PC-3 (cell line): ENCODE measurements at regions not wholly inside any gene's neighbourhood (a gene's known extent, or its start where the extent isn't known, plus 50 kb on each side); places are given as distances from the start of the nearest gene placed in this dataset.
A peak's percentile ranks its signal among the peaks of the same experiment; 100 is the strongest.

Experiments
- EZH2 ChIP-seq: fragments of 300-600 bp; sonication (generic); IDR thresholded peaks from one replicate; pipeline ENCODE4 v1.6.1; 2017; ENCODE audit warnings: antibody characterized with exemption, mild to moderate bottlenecking, low read length; ENCODE audit not compliant: unreplicated experiment
- TF ChIP-seq, protein P1 (sequence below): fragments of 300-600 bp; sonication (generic); conservative IDR thresholded peaks from 2 replicates; pipeline ENCODE4 v1.5.1; 2017; ENCODE audit warnings: antibody characterized with exemption, low read depth, mild to moderate bottlenecking, low read length

DNA sequence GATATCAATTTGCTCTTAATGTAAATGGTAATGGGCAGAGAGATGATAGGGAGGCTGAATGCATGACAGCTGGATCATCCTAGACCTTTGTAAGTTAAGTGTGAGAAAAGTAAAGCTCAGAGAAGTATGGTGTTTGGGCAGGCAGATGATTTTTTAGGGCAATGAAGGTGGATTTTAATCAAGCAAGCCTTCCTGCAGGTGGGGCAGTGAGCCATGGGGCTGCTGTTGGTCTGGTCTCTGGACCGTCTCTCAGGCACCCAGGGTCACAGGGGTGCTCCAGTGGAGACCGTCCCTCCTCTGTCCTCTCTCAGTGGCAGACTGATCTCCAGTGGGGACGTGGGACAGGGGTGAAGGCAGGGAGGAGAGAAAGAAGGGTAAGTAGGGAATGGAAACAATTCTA, 69.8 kb upstream of the STK17B start:
- TF ChIP-seq EZH2: no peak
- TF ChIP-seq, protein P1, sequence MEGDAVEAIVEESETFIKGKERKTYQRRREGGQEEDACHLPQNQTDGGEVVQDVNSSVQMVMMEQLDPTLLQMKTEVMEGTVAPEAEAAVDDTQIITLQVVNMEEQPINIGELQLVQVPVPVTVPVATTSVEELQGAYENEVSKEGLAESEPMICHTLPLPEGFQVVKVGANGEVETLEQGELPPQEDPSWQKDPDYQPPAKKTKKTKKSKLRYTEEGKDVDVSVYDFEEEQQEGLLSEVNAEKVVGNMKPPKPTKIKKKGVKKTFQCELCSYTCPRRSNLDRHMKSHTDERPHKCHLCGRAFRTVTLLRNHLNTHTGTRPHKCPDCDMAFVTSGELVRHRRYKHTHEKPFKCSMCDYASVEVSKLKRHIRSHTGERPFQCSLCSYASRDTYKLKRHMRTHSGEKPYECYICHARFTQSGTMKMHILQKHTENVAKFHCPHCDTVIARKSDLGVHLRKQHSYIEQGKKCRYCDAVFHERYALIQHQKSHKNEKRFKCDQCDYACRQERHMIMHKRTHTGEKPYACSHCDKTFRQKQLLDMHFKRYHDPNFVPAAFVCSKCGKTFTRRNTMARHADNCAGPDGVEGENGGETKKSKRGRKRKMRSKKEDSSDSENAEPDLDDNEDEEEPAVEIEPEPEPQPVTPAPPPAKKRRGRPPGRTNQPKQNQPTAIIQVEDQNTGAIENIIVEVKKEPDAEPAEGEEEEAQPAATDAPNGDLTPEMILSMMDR: 0 out of 2 replicates have a peak, but pooled peaks have one; percentile 16
